Activated CD8-positive, alpha-beta memory T cell treated with anti-CD3 and anti-CD28 coated beads, Interleukin-2, amount 50 U/mL, for 48 hours (primary cell): ENCODE measurements at regions not wholly inside any gene's neighbourhood (a gene's known extent, or its start where the extent isn't known, plus 50 kb on each side); places are given as distances from the start of the nearest gene placed in this dataset.
"Not testable (repeated sequence)": the region's sequence is repeated elsewhere in the genome, so short reads cannot be mapped to it uniquely, and the experiment has no call there.

Source experiments
- DNase-seq: peaks from one replicate; pipeline ENCODE4 v3.0.0-alpha.2; 2020

- DNase-seq, result no peak
Observed at GRCh38 chr12:118537481-118537917, 161.1 kb downstream of the SUDS3 start.

- DNase-seq, result no peak
Observed at GRCh38 chr12:118541071-118541470, 164.7 kb downstream of the SUDS3 start.

- no peak for DNase-seq
Observed at GRCh38 chr12:118541934-118542333, 165.6 kb downstream of the SUDS3 start.

- DNase-seq, result no peak
Observed at GRCh38 chr12:118543651-118544050, 167.3 kb downstream of the SUDS3 start.

- DNase-seq, result no peak
Observed at GRCh38 chr12:118544569-118544968, 168.2 kb downstream of the SUDS3 start.

- not testable (repeated sequence) for DNase-seq
Observed at GRCh38 chr12:118547606-118548005, 171.3 kb downstream of the SUDS3 start.

GRCh38 chr12:118548887-118549509 lies 172.6 kb downstream of the SUDS3 start:
- no peak for DNase-seq

GRCh38 chr12:118549510-118549980 lies 173.2 kb downstream of the SUDS3 start:
- no peak for DNase-seq

GRCh38 chr12:118553856-118554504 lies 177.6 kb downstream of the SUDS3 start:
- no peak for DNase-seq

- DNase-seq, result no peak
Observed at GRCh38 chr12:118558941-118559340, 182.6 kb downstream of the SUDS3 start.

- DNase-seq, result no peak
Observed at GRCh38 chr12:118560733-118561132, 184.4 kb downstream of the SUDS3 start.

- no peak for DNase-seq
Observed at GRCh38 chr12:118571730-118572129, 195.4 kb downstream of the SUDS3 start.

GRCh38 chr12:118574288-118574687 lies 197.9 kb downstream of the SUDS3 start:
- no peak for DNase-seq

- DNase-seq, result no peak
Observed at GRCh38 chr12:118575730-118576129, 199.4 kb downstream of the SUDS3 start.

- no peak for DNase-seq
Observed at GRCh38 chr12:118581371-118581770, 205.0 kb downstream of the SUDS3 start.

GRCh38 chr12:118582863-118583262 lies 206.5 kb downstream of the SUDS3 start:
- DNase-seq, result no peak

GRCh38 chr12:118586433-118586832 lies 210.1 kb downstream of the SUDS3 start:
- no peak for DNase-seq

- no peak for DNase-seq
Observed at GRCh38 chr12:118589162-118589561, 212.8 kb downstream of the SUDS3 start.

- no peak for DNase-seq
Observed at GRCh38 chr12:118590406-118591150, 214.2 kb downstream of the SUDS3 start.

GRCh38 chr12:118603610-118604361 lies 227.4 kb downstream of the SUDS3 start:
- DNase-seq, result no peak

- no peak for DNase-seq
Observed at GRCh38 chr12:118606690-118607089, 230.3 kb downstream of the SUDS3 start.

- DNase-seq, result no peak
Observed at GRCh38 chr12:118607831-118608230, 231.5 kb downstream of the SUDS3 start.

GRCh38 chr12:118608770-118609344 lies 232.5 kb downstream of the SUDS3 start:
- no peak for DNase-seq
